Stimulated activated CD8-positive, alpha-beta memory T cell treated with anti-CD3 and anti-CD28 coated beads, Interleukin-12 subunit alpha, Interleukin-12 subunit beta, amount 100 ng/mL, for 24 hours (primary cell): ENCODE measurements at regions not wholly inside any gene's neighbourhood (a gene's known extent, or its start where the extent isn't known, plus 50 kb on each side); places are given as distances from the start of the nearest gene placed in this dataset.

Experiments used
- DNase-seq: peaks from one replicate; pipeline ENCODE4 v3.0.0-alpha.2; 2020; ENCODE audit errors: extremely low read depth

GRCh38 chr4:123573866-123574508 lies 177.4 kb downstream of the SPRY1 start:
- DNase-seq = no peak

GRCh38 chr4:123575291-123575690 lies 178.7 kb downstream of the SPRY1 start:
- no peak for DNase-seq

- no peak for DNase-seq
Measured at GRCh38 chr4:123577225-123577906, 180.8 kb downstream of the SPRY1 start.

DNA sequence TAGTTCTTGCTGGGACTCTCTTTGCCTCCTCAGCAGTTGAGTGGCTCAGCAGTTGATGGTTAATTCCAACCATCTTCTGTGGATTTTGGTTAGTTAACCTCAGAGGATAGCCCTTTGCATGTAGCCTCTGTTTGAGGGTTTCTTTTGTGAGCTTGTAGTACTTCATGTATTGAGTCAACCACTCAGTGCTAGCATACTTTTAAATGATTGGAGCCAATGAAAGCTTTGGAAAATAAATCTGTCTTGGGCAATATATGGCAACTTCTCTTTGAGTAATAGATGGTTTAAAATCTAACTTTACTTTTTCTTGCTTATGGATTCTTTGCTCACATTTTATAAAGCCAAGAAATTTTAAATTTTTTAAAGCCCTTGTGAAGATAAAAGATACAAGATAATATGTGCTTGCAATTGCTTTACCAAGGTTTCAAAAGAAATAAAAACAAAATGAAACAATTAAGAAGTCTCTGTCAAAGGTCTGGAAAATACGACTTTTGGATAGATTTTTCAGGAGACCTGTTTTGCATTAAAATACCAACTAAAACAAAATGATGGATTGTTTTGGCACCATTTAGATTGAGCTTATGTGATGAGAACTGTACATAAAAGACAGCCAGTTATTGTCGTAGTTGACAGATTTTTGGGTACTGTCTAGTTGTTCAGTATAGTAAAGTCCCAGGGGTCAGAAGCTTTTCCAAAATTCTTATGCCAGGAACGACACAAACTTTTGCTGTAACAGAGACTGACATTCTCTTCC lies 181.9 kb downstream of the SPRY1 start:
- DNase-seq = no peak

DNA sequence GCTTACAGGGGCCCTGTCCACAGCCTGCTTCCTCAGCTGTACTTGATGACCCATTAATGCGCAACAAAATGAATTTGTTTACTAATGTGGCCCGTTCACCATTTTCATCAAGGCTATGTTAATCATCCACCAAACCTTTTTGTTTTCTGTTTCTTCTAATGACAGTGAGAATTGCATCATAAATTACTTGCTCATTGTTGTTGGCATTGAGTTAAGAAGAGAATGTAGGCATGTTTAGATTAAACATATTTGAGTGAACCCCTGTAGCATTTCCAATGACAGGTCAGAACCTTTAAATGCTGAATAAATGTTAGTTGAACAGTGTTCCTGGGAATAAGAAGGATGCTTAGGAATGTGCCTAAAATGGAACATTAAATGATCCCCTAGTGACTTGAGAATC lies 183.4 kb downstream of the SPRY1 start:
- DNase-seq = no peak

- no peak for DNase-seq
Measured at GRCh38 chr4:123580981-123581664, 184.5 kb downstream of the SPRY1 start.

- DNase-seq = no peak
Measured at GRCh38 chr4:123581802-123582201, 185.2 kb downstream of the SPRY1 start.

GRCh38 chr4:123583043-123583442 lies 186.4 kb downstream of the SPRY1 start:
- no peak for DNase-seq

DNA sequence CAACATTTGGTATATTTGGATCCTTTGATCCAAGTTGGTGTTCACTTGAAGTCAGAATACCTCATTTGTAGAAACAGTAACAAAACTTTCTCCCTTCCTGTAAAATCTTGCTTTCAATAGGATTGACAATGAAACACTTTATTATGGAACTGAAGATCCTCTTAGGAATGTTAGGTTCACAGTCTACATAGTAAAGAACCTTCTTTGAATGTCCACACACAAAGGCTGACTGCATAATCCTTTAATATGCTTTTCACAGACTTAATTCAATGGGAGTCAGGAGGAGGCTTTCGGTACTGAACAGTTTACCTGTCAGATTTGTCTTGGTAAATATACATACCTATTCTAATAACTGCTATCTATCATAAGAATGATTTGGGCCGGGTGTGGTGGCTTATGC lies 188.5 kb downstream of the SPRY1 start:
- no peak for DNase-seq

DNA sequence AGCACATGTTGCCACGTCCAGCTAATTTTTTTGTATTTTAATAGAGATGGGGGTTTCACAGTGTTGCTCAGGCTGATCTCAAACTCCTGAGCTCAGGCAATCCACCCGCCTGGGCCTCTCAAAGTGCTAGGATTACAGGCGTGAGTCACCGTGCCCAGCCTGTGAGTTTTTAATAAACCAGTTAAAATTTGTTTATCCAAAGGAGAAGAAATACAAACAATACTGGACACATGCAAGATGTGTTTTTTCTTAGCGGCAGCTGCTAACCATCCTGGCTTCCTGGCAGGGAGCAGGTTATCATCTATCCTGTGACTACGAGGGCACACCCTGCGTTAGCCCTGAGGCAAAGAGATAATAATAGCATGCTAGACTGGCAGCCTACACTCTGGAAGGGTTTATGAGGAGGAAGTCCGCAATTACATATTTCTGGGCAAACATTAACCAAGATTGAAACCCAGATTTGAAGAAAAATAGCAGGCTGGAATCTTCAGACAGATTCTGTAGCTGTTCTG lies 191.4 kb downstream of the SPRY1 start:
- DNase-seq = no peak

- no peak for DNase-seq
Measured at GRCh38 chr4:123588631-123589241, 192.1 kb downstream of the SPRY1 start.

DNA sequence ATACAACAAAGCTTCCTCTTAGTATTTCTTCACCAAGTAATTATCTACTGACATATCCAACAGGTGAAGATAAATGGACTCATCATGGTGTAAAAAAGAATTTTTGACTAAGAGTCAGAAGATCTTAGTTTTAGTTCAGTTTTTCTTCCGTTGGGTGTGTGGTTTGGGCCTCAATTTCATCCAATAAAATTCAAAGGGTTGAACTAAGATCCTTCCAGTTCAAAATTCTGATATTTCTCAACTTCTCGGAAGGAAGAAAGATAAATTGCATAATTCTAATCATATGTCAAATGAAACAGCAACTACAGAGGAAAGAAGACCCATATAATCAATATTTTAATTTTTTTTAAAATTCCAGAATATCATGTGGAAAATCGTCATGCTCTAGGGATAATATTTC lies 192.7 kb downstream of the SPRY1 start:
- no peak for DNase-seq

- DNase-seq = no peak
Measured at GRCh38 chr4:123591875-123592274, 195.3 kb downstream of the SPRY1 start.

- DNase-seq = no peak
Measured at GRCh38 chr4:123593655-123594054, 197.1 kb downstream of the SPRY1 start.

DNA sequence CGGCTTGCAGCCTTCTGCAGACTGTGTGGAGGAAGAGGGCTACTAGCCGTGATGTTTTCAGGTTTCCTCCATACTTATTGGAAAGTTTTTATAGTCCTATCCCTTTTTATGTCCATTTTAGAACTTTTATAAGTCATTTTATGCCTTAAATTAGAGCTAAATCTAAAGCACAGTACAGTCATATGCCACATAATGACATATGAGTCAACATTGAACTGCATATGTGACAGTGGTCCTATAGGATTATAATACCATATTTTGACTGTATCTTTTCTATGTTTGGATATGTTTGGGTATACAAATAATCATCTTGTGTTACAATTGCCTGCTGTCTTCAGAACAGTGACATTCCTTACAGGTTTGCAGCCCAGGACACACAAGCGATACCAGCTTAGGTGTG lies 200.2 kb downstream of the SPRY1 start:
- DNase-seq = no peak

DNA sequence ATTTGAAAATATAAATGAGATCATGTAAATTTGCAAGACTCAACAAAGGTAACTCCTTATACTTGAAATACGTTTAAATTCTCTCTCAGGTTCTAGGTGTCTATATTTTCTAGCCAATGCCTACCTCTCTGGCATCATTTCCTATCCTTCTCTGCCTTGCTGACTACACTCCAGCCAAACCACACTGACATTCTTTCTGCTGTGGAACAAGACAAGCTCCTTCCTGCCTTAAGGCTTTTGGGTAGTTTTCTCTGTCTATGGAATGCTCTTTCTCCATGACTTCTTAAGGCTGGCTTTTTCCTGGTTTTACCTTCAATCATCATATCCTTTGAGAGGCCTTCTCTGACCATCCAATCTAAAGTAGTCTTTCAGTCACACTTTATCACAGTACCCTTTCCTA lies 201.0 kb downstream of the SPRY1 start:
- DNase-seq = no peak

- DNase-seq = no peak
Measured at GRCh38 chr4:123598331-123598730, 201.7 kb downstream of the SPRY1 start.

GRCh38 chr4:123599061-123599919 lies 202.7 kb downstream of the SPRY1 start:
- no peak for DNase-seq

DNA sequence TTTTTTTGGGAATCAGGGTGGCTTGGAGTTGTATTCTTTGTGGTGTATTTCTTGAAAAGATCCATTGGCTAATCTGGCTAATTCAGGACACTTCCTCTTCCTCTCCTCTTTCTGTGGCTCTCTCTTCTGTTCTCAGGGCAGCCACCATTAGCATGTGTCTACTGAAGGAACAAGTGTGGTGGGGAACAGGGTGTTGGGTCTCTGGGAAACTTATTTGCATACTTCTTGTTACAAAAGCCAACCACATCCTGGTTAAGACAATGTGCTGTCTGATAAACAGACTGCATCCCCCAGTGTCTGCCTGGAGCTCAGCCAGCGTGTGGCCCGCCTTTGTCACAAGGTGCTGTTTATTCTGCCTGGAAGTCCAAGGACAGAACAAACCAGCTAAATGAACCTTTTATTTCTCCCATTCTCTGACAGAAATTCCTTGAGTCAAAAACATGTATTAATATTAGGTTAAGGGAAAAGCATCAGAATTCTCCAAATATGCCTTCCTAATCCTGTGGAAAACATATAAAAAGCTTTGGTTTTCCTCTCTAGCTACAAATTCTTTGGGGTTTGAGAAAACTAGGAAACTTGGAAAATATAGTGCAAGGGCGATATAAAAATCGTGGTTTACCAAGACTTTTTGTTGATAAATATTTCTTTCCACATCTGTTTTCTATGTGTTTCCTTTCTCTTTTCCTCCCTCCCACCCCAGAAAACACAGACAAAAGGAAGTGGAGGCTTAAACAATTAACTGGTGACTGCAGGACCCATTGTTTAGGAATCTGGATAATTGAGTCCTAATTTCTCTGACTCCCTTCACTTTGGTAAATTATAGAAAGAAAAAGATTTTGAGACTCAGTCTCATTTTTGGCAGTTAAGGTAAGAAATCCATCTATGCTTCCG lies 203.6 kb downstream of the SPRY1 start:
- DNase-seq = no peak
